Fibroblast of lung (primary cell): ENCODE measurements at regions not wholly inside any gene's neighbourhood (a gene's known extent, or its start where the extent isn't known, plus 50 kb on each side); places are given as distances from the start of the nearest gene placed in this dataset.
"Not testable (repeated sequence)": the region's sequence is repeated elsewhere in the genome, so short reads cannot be mapped to it uniquely, and the experiment has no call there.

Experiments used
- DNase-seq, 2 donors: peaks; one replicate each; pipeline versions ENCODE4 v3.0.0 to v3.0.0-alpha.2; 2010; ENCODE audit warnings: low read depth in 2 of 2
- H2AFZ ChIP-seq: 2 replicates; pipeline ENCODE4 v1.5.1; 2012; ENCODE audit warnings: low read length, control low read depth, inconsistent platforms
- H3K27ac ChIP-seq: 2 replicates; pipeline ENCODE4 v1.5.1; 2011; ENCODE audit warnings: low read length, control low read depth; ENCODE audit not compliant: insufficient read depth
- H3K27me3 ChIP-seq: 2 replicates; pipeline ENCODE4 v1.5.1; 2011; ENCODE audit warnings: mild to moderate bottlenecking, low read length; ENCODE audit not compliant: control insufficient read depth, insufficient read depth
- H3K36me3 ChIP-seq: 2 replicates; pipeline ENCODE4 v1.5.1; 2011; ENCODE audit warnings: low read length; ENCODE audit not compliant: control insufficient read depth, insufficient read depth
- H3K4me1 ChIP-seq: 2 replicates; pipeline ENCODE4 v1.5.1; 2011; ENCODE audit warnings: low read length; ENCODE audit not compliant: control insufficient read depth, insufficient read depth; ENCODE audit errors: extremely low read depth
- H3K4me2 ChIP-seq: 2 replicates; pipeline ENCODE4 v1.5.1; 2011; ENCODE audit warnings: low read length, control low read depth; ENCODE audit not compliant: insufficient read depth; ENCODE audit errors: extremely low read depth
- H3K4me3 ChIP-seq, 4 experiments: fragments of 200-600 bp in 1 of 4; sonication (generic) in 1 of 4; replicated peaks in 1 of 4; 2 replicates each; pipeline ENCODE4 v1.5.1; 2011 to 2016; ENCODE audit warnings: low read length in 4 of 4, low read depth in 3 of 4, mild to moderate bottlenecking in 3 of 4, control low read depth in 2 of 4, inconsistent platforms in 1 of 4, mixed read lengths in 1 of 4; ENCODE audit not compliant: insufficient read depth in 1 of 4; ENCODE audit errors: control extremely low read depth in 1 of 4
- H3K79me2 ChIP-seq: 2 replicates; pipeline ENCODE4 v1.5.1; 2012; ENCODE audit warnings: mild to moderate bottlenecking, low read length, inconsistent platforms; ENCODE audit not compliant: control insufficient read depth, insufficient read depth
- H3K9ac ChIP-seq: 2 replicates; pipeline ENCODE4 v1.5.1; 2011; ENCODE audit warnings: mild to moderate bottlenecking, low read length, control low read depth; ENCODE audit not compliant: insufficient read depth
- H3K9me3 ChIP-seq: 2 replicates; pipeline ENCODE4 v1.5.1; 2012; ENCODE audit warnings: low read depth, low read length; ENCODE audit not compliant: control insufficient read depth, insufficient read depth
- H4K20me1 ChIP-seq: 2 replicates; pipeline ENCODE4 v1.5.1; 2011; ENCODE audit warnings: low read length; ENCODE audit not compliant: control insufficient read depth, insufficient read depth; ENCODE audit errors: extremely low read depth
- CTCF ChIP-seq, 2 donors: IDR thresholded peaks in 1 of 2; conservative IDR thresholded peaks in 1 of 2; 1 replicate in 1 of 2; 2 replicates in 1 of 2; pipeline ENCODE4 v1.5.1; 2011 to 2012; ENCODE audit warnings: low read length in 2 of 2, control low read depth in 1 of 2, inconsistent platforms in 1 of 2, low read depth in 1 of 2, mild to moderate bottlenecking in 1 of 2
- EZH2 ChIP-seq: IDR thresholded peaks from 2 replicates; pipeline ENCODE4 v1.5.1; 2012; ENCODE audit warnings: low read length, control low read depth, mild to moderate bottlenecking; ENCODE audit errors: missing control alignments

GRCh38 chr3:80618295-80619256 is 850.8 kb upstream of the ROBO1 start:
- TF ChIP-seq CTCF (conservative IDR thresholded peaks at IDR 0.05 in 1 of 2, IDR thresholded peaks at IDR 0.05 in 1 of 2; ENCODE audit: low read depth in 1 of 2, low read length in 2 of 2) (no peak), EZH2 (no peak)
- DNase-seq: no peak
- Histone ChIP-seq H3K4me2 (no peak overlapping the region), H3K9me3 (no peaks in the 10 kb centered on the region), H3K4me1 (no peaks in the 10 kb centered on the region), H4K20me1 (no peaks in the 10 kb centered on the region), H3K79me2 (no peaks in the 10 kb centered on the region), H3K36me3 (no peaks in the 10 kb centered on the region), H3K27me3 (no peaks in the 10 kb centered on the region), H3K9ac (no peak overlapping the region), H3K4me3 (no peak overlapping the region), H3K27ac (no peak overlapping the region), H2AFZ (no peak overlapping the region)

GRCh38 chr3:80612366-80612765 is 844.6 kb upstream of the ROBO1 start:
- TF ChIP-seq CTCF (conservative IDR thresholded peaks at IDR 0.05 in 1 of 2, IDR thresholded peaks at IDR 0.05 in 1 of 2; ENCODE audit: low read depth in 1 of 2, low read length in 2 of 2) (no peak), EZH2 (no peak)
- no peak for DNase-seq
- Histone ChIP-seq H3K27me3 (no peaks in the 10 kb centered on the region), H3K9me3 (no peaks in the 10 kb centered on the region), H3K9ac (no peak overlapping the region), H4K20me1 (no peaks in the 10 kb centered on the region), H2AFZ (no peak overlapping the region), H3K27ac (no peak overlapping the region), H3K79me2 (no peaks in the 10 kb centered on the region), H3K36me3 (no peaks in the 10 kb centered on the region), H3K4me3 (no peak overlapping the region), H3K4me2 (no peak overlapping the region), H3K4me1 (no peaks in the 10 kb centered on the region)

- DNase-seq, H3K4me1 ChIP-seq, H3K9me3 ChIP-seq, H2AFZ ChIP-seq, H3K27me3 ChIP-seq, H3K4me2 ChIP-seq, H3K4me3 ChIP-seq, H3K9ac ChIP-seq, H3K27ac ChIP-seq, H4K20me1 ChIP-seq, H3K36me3 ChIP-seq, H3K79me2 ChIP-seq: not testable (repeated sequence)
Measured at GRCh38 chr3:80608072-80608471, 840.3 kb upstream of the ROBO1 start.
